Caco-2 (cell line): ENCODE measurements at regions not wholly inside any gene's neighbourhood (a gene's known extent, or its start where the extent isn't known, plus 50 kb on each side); places are given as distances from the start of the nearest gene placed in this dataset.

Experiments used
- BruUV-seq: library from RNA; stranded (reverse); fragments of 400-500 nt; replicated peaks from 2 replicates; lab custom pipeline; 2021; lab: Mats Ljungman, UMichigan
- CTCF ChIA-PET: fragments of 300-600 bp; sonication (Branson Sonifier 250); formaldehyde crosslinking; loops from one replicate; lab custom pipeline; 2022; ENCODE audit warnings: antibody characterized with exemption; lab: Charles Lee
- POLR2A ChIA-PET: fragments of 300-600 bp; sonication (Branson Sonifier 250); formaldehyde crosslinking; loops from one replicate; lab custom pipeline; 2022; ENCODE audit warnings: antibody characterized with exemption; lab: Charles Lee
- DNase-seq, 2 experiments: peaks; one replicate each; pipeline versions ENCODE4 v3.0.0 to v3.0.0-alpha.2; 2020 to 2022
- H3K27me3 ChIP-seq: replicated peaks from 2 replicates; pipeline ENCODE4 v1.6.0; 2011; ENCODE audit warnings: low read length; ENCODE audit not compliant: control insufficient read depth, insufficient read depth
- H3K36me3 ChIP-seq: 2 replicates; pipeline ENCODE4 v1.5.1; 2011; ENCODE audit warnings: low read length; ENCODE audit not compliant: control insufficient read depth, insufficient read depth
- H3K4me1 ChIP-seq: fragments of 250-450 bp; sonication (Bioruptor Pico); 2 replicates; pipeline ENCODE4 v1.5.1; 2020; ENCODE audit warnings: mild to moderate bottlenecking
- H3K4me3 ChIP-seq: 2 replicates; pipeline ENCODE4 v1.5.1; 2011; ENCODE audit warnings: low read depth, mild to moderate bottlenecking, control low read depth, low read length
- H3K9me3 ChIP-seq: fragments of 250-450 bp; sonication (Bioruptor Pico); 2 replicates; pipeline ENCODE4 v1.5.1; 2020; ENCODE audit warnings: mild to moderate bottlenecking, moderate library complexity
- H3K27ac Mint-ChIP-seq: one replicate; pipeline ENCODE4 v1.8.0; 2022; ENCODE audit warnings: mixed read lengths; ENCODE audit not compliant: unreplicated experiment
- H3K27me3 Mint-ChIP-seq: one replicate; pipeline ENCODE4 v1.8.0; 2022; ENCODE audit warnings: mixed read lengths; ENCODE audit not compliant: insufficient read depth, unreplicated experiment
- H3K36me3 Mint-ChIP-seq: one replicate; pipeline ENCODE4 v1.8.0; 2022; ENCODE audit warnings: mild to moderate bottlenecking, mixed read lengths; ENCODE audit not compliant: insufficient read depth, unreplicated experiment
- H3K4me1 Mint-ChIP-seq: one replicate; pipeline ENCODE4 v1.8.0; 2022; ENCODE audit warnings: low read depth, mixed read lengths; ENCODE audit not compliant: unreplicated experiment
- H3K4me3 Mint-ChIP-seq: one replicate; pipeline ENCODE4 v1.8.0; 2022; ENCODE audit warnings: mild to moderate bottlenecking, moderate library complexity, mixed read lengths; ENCODE audit not compliant: unreplicated experiment
- H3K9me3 Mint-ChIP-seq: one replicate; pipeline ENCODE4 v1.8.0; 2022; ENCODE audit warnings: mixed read lengths; ENCODE audit not compliant: unreplicated experiment
- intact Hi-C: fragments of 100-400 bp; cut with micrococcal nuclease; formaldehyde crosslinking; loops from one replicate; pipeline ENCODE4 v1.10.0; 2022; ENCODE audit not compliant: unreplicated experiment
- TF ChIP-seq, protein P1 (sequence below), 2 experiments: fragments of 200-600 bp in 1 of 2; IDR thresholded peaks; 1 replicate in 1 of 2; 2 replicates in 1 of 2; pipeline versions ENCODE4 v1.5.1 to v1.8.0; 2011 to 2022; ENCODE audit warnings: antibody characterized with exemption in 1 of 2, control low read depth in 1 of 2, inconsistent platforms in 1 of 2, low read depth in 1 of 2, low read length in 1 of 2, mild to moderate bottlenecking in 1 of 2, moderate library complexity in 1 of 2; ENCODE audit not compliant: insufficient read depth in 1 of 2, severe bottlenecking in 1 of 2, unreplicated experiment in 1 of 2

DNA sequence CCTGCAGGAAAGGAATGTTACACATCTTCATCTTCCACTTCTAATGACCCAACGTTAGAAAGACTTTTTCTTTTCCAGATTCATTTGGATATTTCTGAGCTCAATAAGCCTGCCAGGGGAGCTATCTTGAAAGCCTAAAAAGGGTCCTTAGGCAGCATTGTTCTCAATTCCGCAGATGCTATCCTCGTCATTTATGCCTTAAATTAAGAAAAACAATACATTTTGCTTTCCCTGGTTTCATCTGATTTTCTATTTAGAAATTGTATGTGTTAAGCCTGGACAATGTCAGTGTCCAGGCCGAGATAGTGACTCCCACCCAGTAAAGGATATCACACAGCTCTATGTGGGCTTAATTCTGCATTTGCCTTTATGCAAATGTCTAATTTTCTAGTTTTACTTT, 721.3 kb downstream of the DIAPH3 start:
- no TSS peak for BruUV-seq
- H3K4me1 Mint-ChIP-seq = no peaks in the 10 kb centered on the region

GRCh38 chr13:59442944-59443486, 720.7 kb downstream of the DIAPH3 start:
- H3K27ac Mint-ChIP-seq = no peak overlapping the region
- TF ChIP-seq, protein P1, sequence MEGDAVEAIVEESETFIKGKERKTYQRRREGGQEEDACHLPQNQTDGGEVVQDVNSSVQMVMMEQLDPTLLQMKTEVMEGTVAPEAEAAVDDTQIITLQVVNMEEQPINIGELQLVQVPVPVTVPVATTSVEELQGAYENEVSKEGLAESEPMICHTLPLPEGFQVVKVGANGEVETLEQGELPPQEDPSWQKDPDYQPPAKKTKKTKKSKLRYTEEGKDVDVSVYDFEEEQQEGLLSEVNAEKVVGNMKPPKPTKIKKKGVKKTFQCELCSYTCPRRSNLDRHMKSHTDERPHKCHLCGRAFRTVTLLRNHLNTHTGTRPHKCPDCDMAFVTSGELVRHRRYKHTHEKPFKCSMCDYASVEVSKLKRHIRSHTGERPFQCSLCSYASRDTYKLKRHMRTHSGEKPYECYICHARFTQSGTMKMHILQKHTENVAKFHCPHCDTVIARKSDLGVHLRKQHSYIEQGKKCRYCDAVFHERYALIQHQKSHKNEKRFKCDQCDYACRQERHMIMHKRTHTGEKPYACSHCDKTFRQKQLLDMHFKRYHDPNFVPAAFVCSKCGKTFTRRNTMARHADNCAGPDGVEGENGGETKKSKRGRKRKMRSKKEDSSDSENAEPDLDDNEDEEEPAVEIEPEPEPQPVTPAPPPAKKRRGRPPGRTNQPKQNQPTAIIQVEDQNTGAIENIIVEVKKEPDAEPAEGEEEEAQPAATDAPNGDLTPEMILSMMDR (IDR thresholded peaks at IDR 0.05; ENCODE audit: insufficient read depth in 1 of 2, low read depth in 1 of 2, low read length in 1 of 2, severe bottlenecking in 1 of 2, unreplicated experiment in 1 of 2) = no peak
- H3K4me1 Mint-ChIP-seq = peaks cover 3% of the 10 kb centered on the region
- no TSS peak for BruUV-seq
- Histone ChIP-seq H3K4me3 (no peak overlapping the region), H3K27me3 (no peaks in the 10 kb centered on the region), H3K4me1 (peaks cover 12% of the 10 kb centered on the region), H3K36me3 (no peaks in the 10 kb centered on the region), H3K9me3 (no peaks in the 10 kb centered on the region)
- CTCF ChIA-PET = no interaction called here
- POLR2A ChIA-PET = no interaction called here
- no peaks in the 10 kb centered on the region for H3K27me3 Mint-ChIP-seq
- H3K9me3 Mint-ChIP-seq = no peaks in the 10 kb centered on the region
- no peak overlapping the region for H3K4me3 Mint-ChIP-seq
- no peaks in the 10 kb centered on the region for H3K36me3 Mint-ChIP-seq
- intact Hi-C loops = no loop called here
- DNase-seq = no peak

More for the DNA sequence above, 721.3 kb downstream of the DIAPH3 start:
- Histone ChIP-seq H3K9me3 (no peaks in the 10 kb centered on the region), H3K4me1 (peaks cover 6% of the 10 kb centered on the region), H3K4me3 (no peak overlapping the region), H3K27me3 (no peaks in the 10 kb centered on the region), H3K36me3 (no peaks in the 10 kb centered on the region)
- POLR2A ChIA-PET = no interaction called here
- CTCF ChIA-PET = no interaction called here
- Mint-ChIP-seq H3K9me3 (no peaks in the 10 kb centered on the region), H3K27me3 (no peaks in the 10 kb centered on the region), H3K27ac (no peak overlapping the region), H3K4me3 (no peak overlapping the region), H3K36me3 (no peaks in the 10 kb centered on the region)
- TF ChIP-seq, protein P1 (IDR thresholded peaks at IDR 0.05; ENCODE audit: insufficient read depth in 1 of 2, low read depth in 1 of 2, low read length in 1 of 2, severe bottlenecking in 1 of 2, unreplicated experiment in 1 of 2) = no peak
- intact Hi-C loops = no loop called here
- DNase-seq = no peak

GRCh38 chr13:59444210-59444857, 719.4 kb downstream of the DIAPH3 start:
- Mint-ChIP-seq H3K27ac (no peak overlapping the region), H3K4me3 (no peak overlapping the region), H3K9me3 (no peaks in the 10 kb centered on the region), H3K36me3 (no peaks in the 10 kb centered on the region), H3K4me1 (peaks cover 7% of the 10 kb centered on the region), H3K27me3 (no peaks in the 10 kb centered on the region)
- BruUV-seq = no TSS peak
- CTCF ChIA-PET = no interaction called here
- no peaks in the 10 kb centered on the region for H3K9me3 ChIP-seq
- peaks cover 19% of the 10 kb centered on the region for H3K4me1 ChIP-seq
- POLR2A ChIA-PET = no interaction called here
- TF ChIP-seq, protein P1 (IDR thresholded peaks at IDR 0.05; ENCODE audit: insufficient read depth in 1 of 2, low read depth in 1 of 2, low read length in 1 of 2, severe bottlenecking in 1 of 2, unreplicated experiment in 1 of 2) = no peak
- DNase-seq = no peak
- intact Hi-C loops = no loop called here
- no peak overlapping the region for H3K4me3 ChIP-seq
- H3K27me3 ChIP-seq = no peaks in the 10 kb centered on the region
- no peaks in the 10 kb centered on the region for H3K36me3 ChIP-seq
